ENCODE measurements at regions not wholly inside any gene's neighbourhood (a gene's known extent, or its start where the extent isn't known, plus 50 kb on each side); places are given as distances from the start of the nearest gene placed in this dataset.
"Not testable (repeated sequence)": the region's sequence is repeated elsewhere in the genome, so short reads cannot be mapped to it uniquely, and the experiment has no call there.

- DNase-seq: peak; percentile 80
Measured at GRCh38 chr2:207416900-207417299, 112.9 kb upstream of the CREB1 start.

- DNase-seq: peak; percentile 98
Measured at GRCh38 chr2:207417301-207417718, 112.5 kb upstream of the CREB1 start.

- DNase-seq: no peak
Measured at GRCh38 chr2:207418419-207418818, 111.3 kb upstream of the CREB1 start.

GRCh38 chr2:207419331-207419730, 110.4 kb upstream of the CREB1 start:
- no peak for DNase-seq

- DNase-seq: no peak
Measured at GRCh38 chr2:207421671-207422070, 108.1 kb upstream of the CREB1 start.

- DNase-seq: no peak
Measured at GRCh38 chr2:207422380-207422779, 107.4 kb upstream of the CREB1 start.

GRCh38 chr2:207423886-207424285, 105.9 kb upstream of the CREB1 start:
- DNase-seq: peak; percentile 74

- no peak for DNase-seq
Measured at GRCh38 chr2:207427986-207428385, 101.8 kb upstream of the CREB1 start.

- no peak for DNase-seq
Measured at GRCh38 chr2:207428573-207428972, 101.2 kb upstream of the CREB1 start.

GRCh38 chr2:207432453-207432852, 97.3 kb upstream of the CREB1 start:
- DNase-seq: no peak

- DNase-seq: no peak
Measured at GRCh38 chr2:207434306-207434705, 95.5 kb upstream of the CREB1 start.

GRCh38 chr2:207434899-207435465, 94.8 kb upstream of the CREB1 start:
- DNase-seq: no peak

GRCh38 chr2:207437136-207437523, 92.6 kb upstream of the CREB1 start:
- no peak for DNase-seq

GRCh38 chr2:207437524-207438143, 92.1 kb upstream of the CREB1 start:
- no peak for DNase-seq

GRCh38 chr2:207438414-207439126, 91.2 kb upstream of the CREB1 start:
- DNase-seq: no peak

- not testable (repeated sequence) for DNase-seq
Measured at GRCh38 chr2:207439881-207440280, 89.9 kb upstream of the CREB1 start.

GRCh38 chr2:207444756-207445155, 85.0 kb upstream of the CREB1 start:
- DNase-seq: no peak

- no peak for DNase-seq
Measured at GRCh38 chr2:207446653-207447052, 83.1 kb upstream of the CREB1 start.

- DNase-seq: no peak
Measured at GRCh38 chr2:207448006-207448405, 81.8 kb upstream of the CREB1 start.

- DNase-seq: no peak
Measured at GRCh38 chr2:207449642-207450165, 80.1 kb upstream of the CREB1 start.

- DNase-seq: no peak
Measured at GRCh38 chr2:207450186-207450585, 79.6 kb upstream of the CREB1 start.

- no peak for DNase-seq
Measured at GRCh38 chr2:207458582-207458981, 71.2 kb upstream of the CREB1 start.

GRCh38 chr2:207459990-207460757, 69.6 kb upstream of the CREB1 start:
- no peak for DNase-seq
